Renal cortex interstitium (tissue), 11 donors: ENCODE measurements at regions not wholly inside any gene's neighbourhood (a gene's known extent, or its start where the extent isn't known, plus 50 kb on each side); places are given as distances from the start of the nearest gene placed in this dataset.

Experiments used
- DNase-seq, 11 donors: peaks; one replicate each; pipeline ENCODE4 v3.0.0-alpha.2; 2013; ENCODE audit warnings: low read depth in 9 of 11, low spot score in 4 of 11; ENCODE audit errors: extremely low read depth in 1 of 11

GRCh38 chr7:97565665-97566064 is 166.2 kb upstream of the TAC1 start:
- DNase-seq, result no peak

GRCh38 chr7:97573065-97573464 is 158.8 kb upstream of the TAC1 start:
- no peak for DNase-seq

- DNase-seq, result no peak
Observed at GRCh38 chr7:97576043-97576442, 155.8 kb upstream of the TAC1 start.

GRCh38 chr7:97578225-97578624 is 153.7 kb upstream of the TAC1 start:
- DNase-seq, result no peak

- no peak for DNase-seq
Observed at GRCh38 chr7:97580205-97580604, 151.7 kb upstream of the TAC1 start.

- no peak for DNase-seq
Observed at GRCh38 chr7:97595439-97595838, 136.4 kb upstream of the TAC1 start.

GRCh38 chr7:97601931-97602457 is 129.9 kb upstream of the TAC1 start:
- DNase-seq, result no peak

- DNase-seq, result no peak
Observed at GRCh38 chr7:97620495-97620894, 111.4 kb upstream of the TAC1 start.

- no peak for DNase-seq
Observed at GRCh38 chr7:97623333-97623732, 108.6 kb upstream of the TAC1 start.

- DNase-seq, result no peak
Observed at GRCh38 chr7:97630116-97630515, 101.8 kb upstream of the TAC1 start.

- DNase-seq, result no peak
Observed at GRCh38 chr7:97635622-97636021, 96.3 kb upstream of the TAC1 start.

- DNase-seq, result no peak
Observed at GRCh38 chr7:97639036-97639435, 92.8 kb upstream of the TAC1 start.

GRCh38 chr7:97659363-97660045 is 72.4 kb upstream of the TAC1 start:
- DNase-seq, result no peak

- DNase-seq, result peak in 2 of 11 donors; percentile 6 to 18
Observed at GRCh38 chr7:97667359-97667758, 64.5 kb upstream of the TAC1 start.

- DNase-seq, result no peak
Observed at GRCh38 chr7:97671571-97671970, 60.3 kb upstream of the TAC1 start.

GRCh38 chr7:97680622-97681021 is 51.3 kb upstream of the TAC1 start:
- no peak for DNase-seq
